SU-DHL-6 (cell line): ENCODE measurements at regions not wholly inside any gene's neighbourhood (a gene's known extent, or its start where the extent isn't known, plus 50 kb on each side); places are given as distances from the start of the nearest gene placed in this dataset.

ENCODE experiments used
- EZH2phosphoT487 ChIP-seq: fragments of 200-600 bp; sonication (generic), shearing (Covaris generic); conservative IDR thresholded peaks from 2 replicates; pipeline ENCODE4 v1.6.1; 2018; ENCODE audit warnings: mild to moderate bottlenecking, antibody characterized with exemption, low read length, moderate library complexity, mixed read lengths
- TF ChIP-seq, protein P1 (sequence below): fragments of 200-600 bp; sonication (generic); IDR thresholded peaks from one replicate; pipeline ENCODE4 v1.5.1; 2017; ENCODE audit warnings: antibody characterized with exemption, mild to moderate bottlenecking, low read length, moderate library complexity; ENCODE audit not compliant: insufficient read depth, poor library complexity, severe bottlenecking

DNA sequence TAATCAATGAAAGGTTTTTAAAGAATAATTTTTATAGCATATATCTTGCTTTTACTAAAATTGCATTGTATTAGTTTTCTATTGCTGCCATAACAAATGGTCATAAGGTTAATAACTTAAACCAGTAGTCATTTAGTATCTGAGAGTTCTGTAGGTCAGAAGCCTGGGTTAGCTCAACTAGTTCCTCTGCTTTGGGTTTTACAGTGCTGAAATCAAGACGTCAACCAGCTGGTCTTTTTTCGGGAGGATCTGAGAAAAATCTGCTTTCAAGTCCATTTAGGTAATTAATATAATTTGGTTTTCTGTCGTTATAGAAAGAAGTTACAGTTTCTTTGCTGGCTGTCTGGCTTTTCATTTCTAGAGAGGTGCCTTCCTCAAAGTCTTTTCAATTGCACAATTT, 577.7 kb downstream of the MRPL39 start:
- TF ChIP-seq, protein P1, sequence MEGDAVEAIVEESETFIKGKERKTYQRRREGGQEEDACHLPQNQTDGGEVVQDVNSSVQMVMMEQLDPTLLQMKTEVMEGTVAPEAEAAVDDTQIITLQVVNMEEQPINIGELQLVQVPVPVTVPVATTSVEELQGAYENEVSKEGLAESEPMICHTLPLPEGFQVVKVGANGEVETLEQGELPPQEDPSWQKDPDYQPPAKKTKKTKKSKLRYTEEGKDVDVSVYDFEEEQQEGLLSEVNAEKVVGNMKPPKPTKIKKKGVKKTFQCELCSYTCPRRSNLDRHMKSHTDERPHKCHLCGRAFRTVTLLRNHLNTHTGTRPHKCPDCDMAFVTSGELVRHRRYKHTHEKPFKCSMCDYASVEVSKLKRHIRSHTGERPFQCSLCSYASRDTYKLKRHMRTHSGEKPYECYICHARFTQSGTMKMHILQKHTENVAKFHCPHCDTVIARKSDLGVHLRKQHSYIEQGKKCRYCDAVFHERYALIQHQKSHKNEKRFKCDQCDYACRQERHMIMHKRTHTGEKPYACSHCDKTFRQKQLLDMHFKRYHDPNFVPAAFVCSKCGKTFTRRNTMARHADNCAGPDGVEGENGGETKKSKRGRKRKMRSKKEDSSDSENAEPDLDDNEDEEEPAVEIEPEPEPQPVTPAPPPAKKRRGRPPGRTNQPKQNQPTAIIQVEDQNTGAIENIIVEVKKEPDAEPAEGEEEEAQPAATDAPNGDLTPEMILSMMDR: no peak
- no peak for TF ChIP-seq EZH2phosphoT487
